ENCODE measurements at regions not wholly inside any gene's neighbourhood (a gene's known extent, or its start where the extent isn't known, plus 50 kb on each side); places are given as distances from the start of the nearest gene placed in this dataset.
"Not testable (repeated sequence)": the region's sequence is repeated elsewhere in the genome, so short reads cannot be mapped to it uniquely, and the experiment has no call there.

- H3K4me2 ChIP-seq (ENCODE audit: insufficient read depth, low read length) = no peak overlapping the region
- H3K4me3 ChIP-seq (ENCODE audit: insufficient read depth, low read length) = no peak overlapping the region
- DNase-seq (ENCODE audit: insufficient read length, low spot score, missing footprints) = no peak
- no peak overlapping the region for H2AFZ ChIP-seq (ENCODE audit: low read length)
- no peak for TF ChIP-seq CTCF (IDR thresholded peaks at IDR 0.05; ENCODE audit: extremely low read depth, low read depth, low read length)
- no peaks in the 10 kb centered on the region for H4K20me1 ChIP-seq (ENCODE audit: insufficient read depth, low read length)
- H3K27me3 ChIP-seq (ENCODE audit: insufficient read depth, low read length) = peaks cover 62% of the 10 kb centered on the region
- no peaks in the 10 kb centered on the region for H3K36me3 ChIP-seq (ENCODE audit: insufficient read depth, low read length)
- no peak overlapping the region for H3K27ac ChIP-seq (ENCODE audit: low read depth, low read length)
- no peaks in the 10 kb centered on the region for H3K4me1 ChIP-seq (ENCODE audit: insufficient read depth, low read length)
- H3K9me3 ChIP-seq (ENCODE audit: low read depth, low read length) = no peaks in the 10 kb centered on the region
- no peaks in the 10 kb centered on the region for H3K79me2 ChIP-seq (ENCODE audit: insufficient read depth, low read length)
Observed at GRCh38 chr14:22491683-22492621, 97.1 kb downstream of the DAD1 start.

GRCh38 chr14:22491053-22491452 is 98.0 kb downstream of the DAD1 start:
- not testable (repeated sequence) for H3K79me2 ChIP-seq (ENCODE audit: insufficient read depth, low read length); H3K4me1 ChIP-seq (ENCODE audit: insufficient read depth, low read length); DNase-seq (ENCODE audit: insufficient read length, low spot score, missing footprints); H2AFZ ChIP-seq (ENCODE audit: low read length); H3K4me2 ChIP-seq (ENCODE audit: insufficient read depth, low read length); H3K36me3 ChIP-seq (ENCODE audit: insufficient read depth, low read length); H3K9me3 ChIP-seq (ENCODE audit: low read depth, low read length); H4K20me1 ChIP-seq (ENCODE audit: insufficient read depth, low read length); H3K27ac ChIP-seq (ENCODE audit: low read depth, low read length); H3K4me3 ChIP-seq (ENCODE audit: insufficient read depth, low read length)
- H3K27me3 ChIP-seq (ENCODE audit: insufficient read depth, low read length) = peaks cover 70% of the 10 kb centered on the region

- no peaks in the 10 kb centered on the region for H3K79me2 ChIP-seq (ENCODE audit: insufficient read depth, low read length)
- H3K9me3 ChIP-seq (ENCODE audit: low read depth, low read length) = no peaks in the 10 kb centered on the region
- H3K4me3 ChIP-seq (ENCODE audit: insufficient read depth, low read length) = no peak overlapping the region
- H3K36me3 ChIP-seq (ENCODE audit: insufficient read depth, low read length) = no peaks in the 10 kb centered on the region
- H3K4me1 ChIP-seq (ENCODE audit: insufficient read depth, low read length) = no peaks in the 10 kb centered on the region
- H3K4me2 ChIP-seq (ENCODE audit: insufficient read depth, low read length) = no peak overlapping the region
- no peak for TF ChIP-seq CTCF (IDR thresholded peaks at IDR 0.05; ENCODE audit: extremely low read depth, low read depth, low read length)
- peaks cover 72% of the 10 kb centered on the region for H3K27me3 ChIP-seq (ENCODE audit: insufficient read depth, low read length)
- H3K27ac ChIP-seq (ENCODE audit: low read depth, low read length) = no peak overlapping the region
- H2AFZ ChIP-seq (ENCODE audit: low read length) = no peak overlapping the region
- no peak for DNase-seq (ENCODE audit: insufficient read length, low spot score, missing footprints)
- H4K20me1 ChIP-seq (ENCODE audit: insufficient read depth, low read length) = no peaks in the 10 kb centered on the region
Observed at GRCh38 chr14:22489957-22490950, 98.8 kb downstream of the DAD1 start.

- no peak overlapping the region for H3K4me3 ChIP-seq (ENCODE audit: insufficient read depth, low read length)
- no peaks in the 10 kb centered on the region for H3K36me3 ChIP-seq (ENCODE audit: insufficient read depth, low read length)
- no peaks in the 10 kb centered on the region for H4K20me1 ChIP-seq (ENCODE audit: insufficient read depth, low read length)
- peaks cover 78% of the 10 kb centered on the region for H3K27me3 ChIP-seq (ENCODE audit: insufficient read depth, low read length)
- H3K4me2 ChIP-seq (ENCODE audit: insufficient read depth, low read length) = no peak overlapping the region
- H3K79me2 ChIP-seq (ENCODE audit: insufficient read depth, low read length) = no peaks in the 10 kb centered on the region
- no peak overlapping the region for H3K27ac ChIP-seq (ENCODE audit: low read depth, low read length)
- no peaks in the 10 kb centered on the region for H3K9me3 ChIP-seq (ENCODE audit: low read depth, low read length)
- no peak for TF ChIP-seq CTCF (IDR thresholded peaks at IDR 0.05; ENCODE audit: extremely low read depth, low read depth, low read length)
- H2AFZ ChIP-seq (ENCODE audit: low read length) = no peak overlapping the region
- DNase-seq (ENCODE audit: insufficient read length, low spot score, missing footprints) = no peak
- peaks cover 9% of the 10 kb centered on the region for H3K4me1 ChIP-seq (ENCODE audit: insufficient read depth, low read length)
Observed at GRCh38 chr14:22489244-22489545, 99.8 kb downstream of the DAD1 start.

Measured in osteoblast (primary cell).